ENCODE measurements at regions not wholly inside any gene's neighbourhood (a gene's known extent, or its start where the extent isn't known, plus 50 kb on each side); places are given as distances from the start of the nearest gene placed in this dataset.

DNA sequence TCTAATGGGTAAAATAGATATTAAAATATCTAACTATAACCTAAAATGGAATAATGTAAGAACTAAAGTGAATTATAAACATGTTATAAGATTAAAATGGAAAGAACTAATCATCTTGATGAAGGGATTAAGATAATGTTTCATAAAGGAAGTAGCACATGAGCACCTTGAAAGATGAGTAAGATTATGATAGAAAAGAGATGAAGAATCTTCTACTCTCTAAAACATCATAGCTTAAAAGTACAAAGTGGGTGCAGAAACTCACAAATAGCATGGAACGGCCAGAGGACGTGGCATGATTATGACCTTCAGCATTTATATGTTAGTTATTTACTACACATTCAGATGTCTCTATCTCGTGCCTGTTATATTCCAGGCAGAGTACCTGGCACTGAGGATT lies 76.2 kb upstream of the COL5A2 start:
- no peak overlapping the region for H3K4me3 ChIP-seq (replicated peaks; ENCODE audit: low read depth, low read length)
- DNase-seq (ENCODE audit: low read depth), result no peak
- TF ChIP-seq CTCF (IDR thresholded peaks at IDR 0.05; ENCODE audit: low read length, missing control alignments), result no peak

- DNase-seq (ENCODE audit: low read depth), result no peak
- no peak overlapping the region for H3K4me3 ChIP-seq (replicated peaks; ENCODE audit: low read depth, low read length)
- no peak for TF ChIP-seq CTCF (IDR thresholded peaks at IDR 0.05; ENCODE audit: low read length, missing control alignments)
Measured at GRCh38 chr2:189258616-189259365, 79.2 kb upstream of the COL5A2 start.

- H3K4me3 ChIP-seq (replicated peaks; ENCODE audit: low read depth, low read length), result no peak overlapping the region
- no peak for TF ChIP-seq CTCF (IDR thresholded peaks at IDR 0.05; ENCODE audit: low read length, missing control alignments)
- DNase-seq (ENCODE audit: low read depth), result no peak
Measured at GRCh38 chr2:189260361-189260814, 80.8 kb upstream of the COL5A2 start.

DNA sequence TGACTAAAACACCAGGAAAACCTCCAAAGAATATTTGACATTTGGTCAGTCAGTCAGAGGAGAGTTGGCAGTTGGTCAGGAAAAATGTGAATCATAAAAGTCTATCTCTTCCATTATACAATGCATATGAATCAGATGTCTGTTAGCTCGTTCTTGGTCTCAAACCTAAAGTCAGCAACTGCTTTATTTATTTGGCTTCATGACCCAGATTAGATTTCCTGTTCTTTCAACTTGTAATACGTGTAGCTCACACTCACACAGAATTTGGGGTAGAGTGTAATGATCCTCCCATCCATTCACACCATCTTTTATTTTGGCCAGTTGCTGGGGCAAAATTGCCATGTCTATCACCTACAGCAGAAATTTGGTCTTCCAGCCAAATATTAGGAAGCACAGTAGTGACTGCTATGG lies 81.9 kb upstream of the COL5A2 start:
- H3K4me3 ChIP-seq (replicated peaks; ENCODE audit: low read depth, low read length), result no peak overlapping the region
- peak; percentile 86 for DNase-seq (ENCODE audit: low read depth)
- no peak for TF ChIP-seq CTCF (IDR thresholded peaks at IDR 0.05; ENCODE audit: low read length, missing control alignments)

DNA sequence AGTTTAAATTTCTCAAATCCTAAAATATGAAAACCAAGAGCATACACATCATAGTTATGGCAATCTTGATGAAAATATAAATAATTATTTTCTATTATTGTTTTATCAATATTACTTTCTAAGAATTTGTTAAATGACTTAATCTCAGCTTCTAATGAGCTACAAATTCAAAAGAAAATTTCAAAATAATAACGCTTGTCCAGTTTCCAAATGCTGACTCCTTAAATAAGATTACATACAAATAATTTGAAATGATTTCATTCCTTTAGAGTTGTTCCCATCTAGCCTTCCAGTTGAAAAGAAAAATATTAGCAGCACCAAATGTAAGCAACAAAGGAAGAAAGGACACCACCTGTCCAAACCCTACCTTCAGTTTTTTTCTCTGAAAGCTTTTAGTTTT lies 82.4 kb upstream of the COL5A2 start:
- no peak for DNase-seq (ENCODE audit: low read depth)
- H3K4me3 ChIP-seq (replicated peaks; ENCODE audit: low read depth, low read length), result no peak overlapping the region
- TF ChIP-seq CTCF (IDR thresholded peaks at IDR 0.05; ENCODE audit: low read length, missing control alignments), result no peak

DNA sequence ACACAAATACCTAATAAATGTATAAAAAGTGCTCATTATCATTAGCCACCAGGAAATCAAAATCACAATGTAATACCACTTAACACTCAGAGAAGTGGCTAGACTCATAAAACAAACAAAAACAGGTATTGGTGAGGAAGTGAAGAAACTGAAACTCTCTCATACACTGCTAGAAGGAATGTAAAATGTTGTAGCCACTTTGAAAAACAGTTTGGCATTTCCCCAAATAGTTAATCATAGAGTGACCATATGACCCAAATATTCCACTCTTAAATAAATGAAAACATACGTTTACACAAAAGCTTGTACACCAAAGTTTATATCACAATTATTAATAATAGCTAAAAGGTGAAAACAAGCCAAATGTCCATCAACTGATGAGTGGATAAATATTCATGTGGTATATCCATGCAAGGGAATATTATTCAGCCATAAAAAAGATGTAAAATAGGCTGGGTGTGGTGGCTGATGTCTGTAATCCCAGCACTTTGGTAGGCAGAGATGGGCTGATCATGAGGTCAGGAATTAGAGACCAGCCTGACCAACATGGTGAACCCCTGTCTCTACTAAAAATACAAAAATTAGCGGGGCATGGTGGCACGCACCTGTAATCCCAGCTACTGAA lies 86.2 kb upstream of the COL5A2 start:
- no peak for TF ChIP-seq CTCF (IDR thresholded peaks at IDR 0.05; ENCODE audit: low read length, missing control alignments)
- DNase-seq (ENCODE audit: low read depth), result no peak
- H3K4me3 ChIP-seq (replicated peaks; ENCODE audit: low read depth, low read length), result no peak overlapping the region

Measured in fibroblast of pulmonary artery (primary cell).